Tibial nerve (tissue), 4 donors: ENCODE measurements at regions not wholly inside any gene's neighbourhood (a gene's known extent, or its start where the extent isn't known, plus 50 kb on each side); places are given as distances from the start of the nearest gene placed in this dataset.
"Not testable (repeated sequence)": the region's sequence is repeated elsewhere in the genome, so short reads cannot be mapped to it uniquely, and the experiment has no call there.

ENCODE experiments used
- DNase-seq, 2 donors: peaks; one replicate each; pipeline ENCODE4 v3.0.0-alpha.2; 2019; ENCODE audit warnings: low spot score in 2 of 2
- H3K27ac ChIP-seq, 4 donors: fragments of 200-600 bp; sonication (generic) in 3 of 4; one replicate each; pipeline ENCODE4 v1.5.1; 2017 to 2019; ENCODE audit warnings: mild to moderate bottlenecking in 1 of 4
- H3K27me3 ChIP-seq, 2 donors: fragments of 200-600 bp; sonication (generic) in 1 of 2; one replicate each; pipeline versions ENCODE4 v1.5.1 to v1.6.0; 2017 to 2019
- H3K36me3 ChIP-seq, 3 donors: fragments of 200-600 bp; sonication (generic); one replicate each; pipeline ENCODE4 v1.5.1; 2018 to 2019
- H3K4me1 ChIP-seq, 4 donors: fragments of 200-600 bp; sonication (generic) in 3 of 4; one replicate each; pipeline ENCODE4 v1.5.1; 2017 to 2019
- H3K4me3 ChIP-seq, 4 donors: fragments of 200-600 bp; sonication (generic) in 3 of 4; one replicate each; pipeline ENCODE4 v1.5.1; 2017 to 2019; ENCODE audit warnings: mild to moderate bottlenecking in 1 of 4, moderate library complexity in 1 of 4
- H3K9me3 ChIP-seq, 4 donors: fragments of 200-600 bp; sonication (generic) in 3 of 4; one replicate each; pipeline ENCODE4 v1.5.1; 2017 to 2019
- CTCF ChIP-seq, 5 experiments: fragments of 200-600 bp in 3 of 5; fragments of 450-650 bp in 2 of 5; sonication (generic) in 3 of 5; IDR thresholded peaks; one replicate each; pipeline ENCODE4 v1.5.1; 2016 to 2019; ENCODE audit warnings: antibody characterized with exemption in 5 of 5, mild to moderate bottlenecking in 3 of 5, moderate library complexity in 2 of 5
- EP300 ChIP-seq, 2 donors: sonication (generic); formaldehyde crosslinking; IDR thresholded peaks; one replicate each; pipeline ENCODE4 v1.6.1; 2017; ENCODE audit warnings: antibody characterized with exemption in 2 of 2, mild to moderate bottlenecking in 1 of 2
- POLR2A ChIP-seq, 2 donors: fragments of 450-650 bp; IDR thresholded peaks; one replicate each; pipeline ENCODE4 v1.6.1; 2017; ENCODE audit warnings: antibody characterized with exemption in 2 of 2, mild to moderate bottlenecking in 2 of 2, moderate library complexity in 2 of 2
- whole genome bisulfite sequencing, 2 donors: methylation state at CpG; one replicate each; pipeline ENCODE4 v1.1.5; 2018; 5-methylcytosine and 5-hydroxymethylcytosine counted together

GRCh38 chr7:67661-68395, 124.5 kb upstream of the FAM20C start:
- 89 to 93% methylated on average over 11 of the region's 11 CpGs for WGBS, 2 donors
- H3K9me3 ChIP-seq = no peaks in the 10 kb centered on the region
- no peaks in the 10 kb centered on the region for H3K36me3 ChIP-seq
- no peaks in the 10 kb centered on the region for H3K27me3 ChIP-seq
- H3K4me1 ChIP-seq = peaks cover 0 to 43% (median 0%) of the 10 kb centered on the region in 4 donors
- peak overlapping the region in 2 of 4 donors; percentile 25 to 44 for H3K27ac ChIP-seq
- DNase-seq = no peak
- TF ChIP-seq EP300 (IDR thresholded peaks at IDR 0.05) (no peak), POLR2A (IDR thresholded peaks at IDR 0.05) (no peak), CTCF (IDR thresholded peaks at IDR 0.05) (no peak)
- no peak overlapping the region for H3K4me3 ChIP-seq

GRCh38 chr7:68629-69028, 123.7 kb upstream of the FAM20C start:
- Histone ChIP-seq H3K36me3 (no peaks in the 10 kb centered on the region), H3K27ac (peak overlapping the region in 2 of 4 donors; percentile 25 to 44), H3K9me3 (no peaks in the 10 kb centered on the region), H3K4me3 (no peak overlapping the region), H3K4me1 (peaks cover 0 to 40% (median 0%) of the 10 kb centered on the region in 4 donors), H3K27me3 (no peaks in the 10 kb centered on the region)
- WGBS, 2 donors = 74 to 84% methylated on average over 17 of the region's 17 CpGs
- DNase-seq = no peak
- TF ChIP-seq EP300 (IDR thresholded peaks at IDR 0.05) (peak in 1 of 2 donors; percentile 8), POLR2A (IDR thresholded peaks at IDR 0.05) (no peak)

GRCh38 chr7:69052-69451, 123.3 kb upstream of the FAM20C start:
- not testable (repeated sequence) for DNase-seq, H3K4me3 ChIP-seq, H3K27me3 ChIP-seq, H3K36me3 ChIP-seq, H3K9me3 ChIP-seq
- peaks cover 0 to 40% (median 0%) of the 10 kb centered on the region in 4 donors for H3K4me1 ChIP-seq
- WGBS, 2 donors = no CpG with 5 or more reads among the region's 4 CpGs
- peak overlapping the region in 2 of 4 donors; percentile 25 to 44 for H3K27ac ChIP-seq

- not testable (repeated sequence) for H3K9me3 ChIP-seq, H3K27me3 ChIP-seq, H3K4me3 ChIP-seq, DNase-seq, H3K36me3 ChIP-seq
- Histone ChIP-seq H3K4me1 (peaks cover 0 to 34% (median 0%) of the 10 kb centered on the region in 4 donors), H3K27ac (peak overlapping the region in 1 of 4 donors; percentile 15)
- 77 to 78% methylated on average over 5 to 8 of the region's 11 CpGs for WGBS, 2 donors
These were observed 122.8 kb upstream of the FAM20C start for GRCh38 chr7:69499-70123.

GRCh38 chr7:70207-70606, 122.2 kb upstream of the FAM20C start:
- H3K27me3 ChIP-seq = not testable (repeated sequence)
- peak overlapping the region in 1 of 4 donors; percentile 15 for H3K27ac ChIP-seq

GRCh38 chr7:70989-71388, 121.4 kb upstream of the FAM20C start:
- 15 to 22% methylated on average over 7 of the region's 7 CpGs for WGBS, 2 donors
- H3K4me3 ChIP-seq, H3K9me3 ChIP-seq, H3K36me3 ChIP-seq, H3K27me3 ChIP-seq: not testable (repeated sequence)
- Histone ChIP-seq H3K4me1 (peaks cover 0 to 30% (median 0%) of the 10 kb centered on the region in 4 donors), H3K27ac (peak overlapping the region in 2 of 4 donors; percentile 11 to 43)
- peak; percentile 67 to 82 for DNase-seq

More at GRCh38 chr7:70207-70606, 122.2 kb upstream of the FAM20C start:
- H3K4me3 ChIP-seq, H3K9me3 ChIP-seq, DNase-seq, H3K36me3 ChIP-seq: not testable (repeated sequence)
- WGBS, 2 donors = 49 to 69% methylated on average over 3 of the region's 4 CpGs
- H3K4me1 ChIP-seq = peaks cover 0 to 30% (median 0%) of the 10 kb centered on the region in 4 donors

- not testable (repeated sequence) for H3K4me3 ChIP-seq, DNase-seq, H3K27me3 ChIP-seq, H3K9me3 ChIP-seq, H3K36me3 ChIP-seq, H3K27ac ChIP-seq
- 32 to 66% methylated on average over 11 to 15 of the region's 17 CpGs for WGBS, 2 donors
- peaks cover 0 to 29% (median 0%) of the 10 kb centered on the region in 4 donors for H3K4me1 ChIP-seq
- peak in 1 of 2 donors; percentile 22 for TF ChIP-seq EP300 (IDR thresholded peaks at IDR 0.05)
These were observed 119.9 kb upstream of the FAM20C start for GRCh38 chr7:72266-73057.

GRCh38 chr7:73058-73331, 119.4 kb upstream of the FAM20C start:
- DNase-seq, H3K4me3 ChIP-seq, H3K36me3 ChIP-seq, H3K9me3 ChIP-seq, H3K27ac ChIP-seq, H3K27me3 ChIP-seq: not testable (repeated sequence)
- peaks cover 0 to 24% (median 0%) of the 10 kb centered on the region in 4 donors for H3K4me1 ChIP-seq
- 33% methylated on average over 1 of the region's 5 CpGs; no CpG with 5 or more reads in 1 of the 2 donors for WGBS, 2 donors

- 51 to 62% methylated on average over 4 of the region's 4 CpGs for WGBS, 2 donors
- not testable (repeated sequence) for DNase-seq
These were observed 118.3 kb upstream of the FAM20C start for GRCh38 chr7:74008-74540.

GRCh38 chr7:75511-75910, 116.9 kb upstream of the FAM20C start:
- H3K4me3 ChIP-seq, DNase-seq, H3K9me3 ChIP-seq, H3K27ac ChIP-seq, H3K36me3 ChIP-seq, H3K27me3 ChIP-seq: not testable (repeated sequence)
- peaks cover 0 to 17% (median 0%) of the 10 kb centered on the region in 4 donors for H3K4me1 ChIP-seq
- WGBS, 2 donors = 76 to 82% methylated on average over 13 of the region's 13 CpGs

More at GRCh38 chr7:74008-74540, 118.3 kb upstream of the FAM20C start:
- H3K36me3 ChIP-seq, H3K27ac ChIP-seq, H3K4me3 ChIP-seq, H3K27me3 ChIP-seq, H3K9me3 ChIP-seq: not testable (repeated sequence)
- H3K4me1 ChIP-seq = peaks cover 0 to 15% (median 0%) of the 10 kb centered on the region in 4 donors

- H3K4me1 ChIP-seq = peaks cover 0 to 21% (median 0%) of the 10 kb centered on the region in 4 donors
- H3K4me3 ChIP-seq, H3K27me3 ChIP-seq, H3K9me3 ChIP-seq, H3K36me3 ChIP-seq, DNase-seq, H3K27ac ChIP-seq: not testable (repeated sequence)
- WGBS, 2 donors = no CpG with 5 or more reads among the region's 11 CpGs
These were observed 116.2 kb upstream of the FAM20C start for GRCh38 chr7:76202-76601.
